ENCODE measurements at regions not wholly inside any gene's neighbourhood (a gene's known extent, or its start where the extent isn't known, plus 50 kb on each side); places are given as distances from the start of the nearest gene placed in this dataset.

- no peak for TF ChIP-seq ZNF274 (IDR thresholded peaks at IDR 0.05; ENCODE audit: low read depth, low read length)
- TF ChIP-seq SUZ12 (IDR thresholded peaks at IDR 0.05; ENCODE audit: extremely low read depth, insufficient read depth, insufficient read length): no peak
- no peak for TF ChIP-seq YY1 (IDR thresholded peaks at IDR 0.05; ENCODE audit: insufficient read depth, insufficient read length)
These were observed 226.3 kb upstream of the FGGY start for GRCh38 chr1:59070610-59071009.
